SK-N-SH treated with all-trans-retinoic acid at 6 μM for 48 hours (cell line): ENCODE measurements at regions not wholly inside any gene's neighbourhood (a gene's known extent, or its start where the extent isn't known, plus 50 kb on each side); places are given as distances from the start of the nearest gene placed in this dataset.

Experiments used
- ATAC-seq: fragments of 200-7000 bp; cut with Tn5 transposase; 3 replicates; pipeline ENCODE4 v1.9.1; 2020; ENCODE audit warnings: mild to moderate bottlenecking, moderate library complexity
- ARNTL ChIP-seq: fragments of 450-650 bp; formaldehyde crosslinking; IDR thresholded peaks from 2 replicates; pipeline ENCODE4 v1.5.0; 2020; ENCODE audit warnings: low read depth, mild to moderate bottlenecking, moderate library complexity, borderline replicate concordance
- BACH2 ChIP-seq: fragments of 250-450 bp; sonication (Bioruptor Pico); IDR thresholded peaks from 2 replicates; pipeline ENCODE4 v1.9.0; 2021; ENCODE audit warnings: mild to moderate bottlenecking, borderline replicate concordance
- CSDC2 ChIP-seq: fragments of 250-450 bp; sonication (Bioruptor Pico); IDR thresholded peaks from 2 replicates; pipeline ENCODE4 v1.5.0; 2020; ENCODE audit warnings: mild to moderate bottlenecking, moderate library complexity
- ISL1 ChIP-seq: fragments of 250-450 bp; sonication (Bioruptor Pico); IDR thresholded peaks from 2 replicates; pipeline ENCODE4 v2.1.2; 2022; ENCODE audit warnings: mild to moderate bottlenecking, moderate library complexity
- OSR1 ChIP-seq: fragments of 250-450 bp; sonication (Bioruptor Pico); IDR thresholded peaks from 2 replicates; pipeline ENCODE4 v1.8.0; 2022; ENCODE audit warnings: moderate library complexity, mild to moderate bottlenecking, inconsistent platforms
- PPARA ChIP-seq: fragments of 250-450 bp; sonication (Bioruptor Pico); IDR thresholded peaks from 2 replicates; pipeline ENCODE4 v1.5.0; 2020; ENCODE audit warnings: mild to moderate bottlenecking, borderline replicate concordance
- RARB ChIP-seq: fragments of 250-450 bp; sonication (Bioruptor Pico); IDR thresholded peaks from 2 replicates; pipeline ENCODE4 v1.8.0; 2021; ENCODE audit warnings: mild to moderate bottlenecking, moderate library complexity
- SNAI2 ChIP-seq: fragments of 250-450 bp; sonication (Bioruptor Pico); IDR thresholded peaks from 2 replicates; pipeline ENCODE4 v1.5.0; 2020; ENCODE audit warnings: mild to moderate bottlenecking, moderate library complexity
- TCF4 ChIP-seq: fragments of 250-450 bp; sonication (Bioruptor Pico); IDR thresholded peaks from 2 replicates; pipeline ENCODE4 v1.8.0; 2021; ENCODE audit warnings: mild to moderate bottlenecking, moderate library complexity, borderline replicate concordance
- TOX ChIP-seq: fragments of 250-450 bp; sonication (Bioruptor Pico); IDR thresholded peaks from 2 replicates; pipeline ENCODE4 v1.8.0; 2021; ENCODE audit warnings: mild to moderate bottlenecking, moderate library complexity, borderline replicate concordance
- ZC3H10 ChIP-seq: fragments of 250-450 bp; sonication (Bioruptor Pico); IDR thresholded peaks from 2 replicates; pipeline ENCODE4 v1.5.1; 2021; ENCODE audit warnings: mild to moderate bottlenecking, moderate library complexity
- ZFP3 ChIP-seq: fragments of 250-450 bp; sonication (Bioruptor Pico); IDR thresholded peaks from 2 replicates; pipeline ENCODE4 v1.5.0; 2020; ENCODE audit warnings: mild to moderate bottlenecking, moderate library complexity
- ZFP30 ChIP-seq: fragments of 450-650 bp; formaldehyde crosslinking; IDR thresholded peaks from 2 replicates; pipeline ENCODE4 v1.5.0; 2022; ENCODE audit warnings: mild to moderate bottlenecking, moderate library complexity
- ZNF565 ChIP-seq: fragments of 450-650 bp; formaldehyde crosslinking; conservative IDR thresholded peaks from 2 replicates; pipeline ENCODE4 v1.5.0; 2020; ENCODE audit warnings: low read depth, mild to moderate bottlenecking, moderate library complexity
- ZNF8 ChIP-seq: fragments of 450-650 bp; formaldehyde crosslinking; IDR thresholded peaks from 2 replicates; pipeline ENCODE4 v1.5.0; 2020; ENCODE audit warnings: mild to moderate bottlenecking, moderate library complexity
- TF ChIP-seq, protein P1 (sequence below): fragments of 250-450 bp; sonication (Bioruptor Pico); IDR thresholded peaks from 2 replicates; pipeline ENCODE4 v1.5.0; 2020; ENCODE audit warnings: mild to moderate bottlenecking, moderate library complexity
- TF ChIP-seq, protein P2 (sequence below): fragments of 250-450 bp; sonication (Bioruptor Pico); IDR thresholded peaks from 2 replicates; pipeline ENCODE4 v1.8.0; 2020; ENCODE audit warnings: mild to moderate bottlenecking, moderate library complexity, borderline replicate concordance
- TF ChIP-seq, protein P3 (sequence below): fragments of 250-450 bp; sonication (Bioruptor Pico); IDR thresholded peaks from 2 replicates; pipeline ENCODE4 v1.8.0; 2021; ENCODE audit warnings: low read depth, mild to moderate bottlenecking, moderate library complexity, borderline replicate concordance
- TF ChIP-seq, protein P4 (sequence below): fragments of 250-450 bp; sonication (Bioruptor Pico); IDR thresholded peaks from 2 replicates; pipeline ENCODE4 v1.5.1; 2021; ENCODE audit warnings: mild to moderate bottlenecking, moderate library complexity

DNA sequence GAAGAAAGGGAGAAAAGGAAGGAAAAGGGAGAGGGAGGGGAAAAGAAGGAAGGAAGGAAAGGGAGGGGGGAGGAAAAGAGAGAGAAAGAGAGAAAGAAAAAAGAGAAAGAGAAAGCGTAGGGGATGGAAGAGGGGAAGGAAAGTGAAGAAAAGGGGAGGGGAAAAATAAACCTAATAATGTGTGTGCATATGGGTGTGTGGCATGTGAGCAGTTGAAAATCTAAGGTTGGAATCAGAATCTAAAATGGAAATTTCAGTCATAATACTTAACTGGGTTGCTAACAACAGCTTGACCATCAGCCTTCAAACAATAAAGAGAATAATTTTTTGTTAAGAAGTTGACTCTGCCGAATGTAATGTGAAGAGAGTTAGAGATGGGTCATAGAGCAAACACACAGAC, 407.9 kb upstream of the SLC14A2 start:
- no peak for TF ChIP-seq ZFP30
- TF ChIP-seq ISL1 (CRISPR knock-in tag): no peak
- no peak for TF ChIP-seq ZNF8
- no peak for TF ChIP-seq OSR1 (CRISPR knock-in tag)
- TF ChIP-seq TCF4 (CRISPR knock-in tag): no peak
- no peak for TF ChIP-seq ARNTL (CRISPR knock-in tag)
- TF ChIP-seq, protein P1, sequence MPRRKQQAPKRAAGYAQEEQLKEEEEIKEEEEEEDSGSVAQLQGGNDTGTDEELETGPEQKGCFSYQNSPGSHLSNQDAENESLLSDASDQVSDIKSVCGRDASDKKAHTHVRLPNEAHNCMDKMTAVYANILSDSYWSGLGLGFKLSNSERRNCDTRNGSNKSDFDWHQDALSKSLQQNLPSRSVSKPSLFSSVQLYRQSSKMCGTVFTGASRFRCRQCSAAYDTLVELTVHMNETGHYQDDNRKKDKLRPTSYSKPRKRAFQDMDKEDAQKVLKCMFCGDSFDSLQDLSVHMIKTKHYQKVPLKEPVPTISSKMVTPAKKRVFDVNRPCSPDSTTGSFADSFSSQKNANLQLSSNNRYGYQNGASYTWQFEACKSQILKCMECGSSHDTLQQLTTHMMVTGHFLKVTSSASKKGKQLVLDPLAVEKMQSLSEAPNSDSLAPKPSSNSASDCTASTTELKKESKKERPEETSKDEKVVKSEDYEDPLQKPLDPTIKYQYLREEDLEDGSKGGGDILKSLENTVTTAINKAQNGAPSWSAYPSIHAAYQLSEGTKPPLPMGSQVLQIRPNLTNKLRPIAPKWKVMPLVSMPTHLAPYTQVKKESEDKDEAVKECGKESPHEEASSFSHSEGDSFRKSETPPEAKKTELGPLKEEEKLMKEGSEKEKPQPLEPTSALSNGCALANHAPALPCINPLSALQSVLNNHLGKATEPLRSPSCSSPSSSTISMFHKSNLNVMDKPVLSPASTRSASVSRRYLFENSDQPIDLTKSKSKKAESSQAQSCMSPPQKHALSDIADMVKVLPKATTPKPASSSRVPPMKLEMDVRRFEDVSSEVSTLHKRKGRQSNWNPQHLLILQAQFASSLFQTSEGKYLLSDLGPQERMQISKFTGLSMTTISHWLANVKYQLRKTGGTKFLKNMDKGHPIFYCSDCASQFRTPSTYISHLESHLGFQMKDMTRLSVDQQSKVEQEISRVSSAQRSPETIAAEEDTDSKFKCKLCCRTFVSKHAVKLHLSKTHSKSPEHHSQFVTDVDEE: no peak
- no peak for ATAC-seq

DNA sequence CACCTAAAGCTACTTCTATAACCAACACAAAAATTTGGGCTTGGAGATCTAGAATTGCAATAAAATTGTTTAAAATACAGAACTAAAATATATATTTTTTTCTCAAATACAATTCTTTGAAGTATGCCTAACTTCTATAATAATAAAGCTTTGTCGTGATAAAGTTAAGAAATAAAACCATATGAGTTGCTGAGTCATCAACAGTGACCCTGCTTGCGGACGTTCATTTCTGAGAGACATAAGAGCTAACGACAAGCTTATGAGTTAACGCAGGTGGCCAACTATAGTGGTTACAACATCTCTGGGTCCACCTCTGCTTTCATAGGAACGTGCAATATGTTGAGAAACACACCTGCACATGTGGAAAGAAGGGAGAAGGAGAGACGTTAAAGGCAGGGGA, 407.1 kb upstream of the SLC14A2 start:
- ATAC-seq: no peak

DNA sequence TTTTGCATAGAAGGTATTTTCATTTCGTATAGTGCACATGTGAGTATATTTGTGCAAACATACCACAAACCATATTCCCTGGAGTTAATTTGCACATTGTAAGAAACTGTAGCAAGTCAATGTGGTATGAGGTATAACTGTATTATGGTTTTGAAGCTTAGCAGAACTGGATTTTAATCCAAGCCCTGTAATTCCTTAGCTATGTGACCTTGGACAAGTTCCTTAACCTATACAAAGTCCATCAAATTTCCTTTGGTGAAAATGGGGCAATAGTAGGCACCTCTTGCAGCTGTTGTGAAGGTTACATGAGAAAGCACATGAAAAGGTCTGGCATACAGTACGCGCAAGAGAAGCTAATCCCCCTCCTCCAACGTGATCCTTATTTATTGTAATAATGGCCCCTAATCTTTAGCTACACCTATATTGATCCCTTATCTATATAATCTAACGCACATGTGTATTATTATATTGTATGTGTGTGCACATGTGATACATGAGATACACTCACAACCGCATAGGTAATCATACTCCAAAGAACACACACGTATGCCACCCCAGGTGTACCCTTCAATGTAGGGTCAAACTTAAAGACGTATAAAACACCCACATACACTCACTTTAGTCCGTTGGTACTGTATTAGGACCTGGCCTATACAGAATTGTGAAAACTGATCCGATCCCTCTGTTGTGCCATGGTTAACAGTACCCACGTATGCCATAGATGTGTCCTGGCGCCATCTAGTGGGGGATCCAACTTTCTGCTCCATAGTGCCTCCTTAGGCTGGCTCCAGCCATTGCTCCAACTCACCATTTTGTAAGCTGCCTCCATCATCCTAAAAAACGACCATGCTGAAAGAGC, 402.9 kb upstream of the SLC14A2 start:
- TF ChIP-seq ZFP30 (no peak), ZFP3 (no peak), BACH2 (CRISPR knock-in tag) (no peak), OSR1 (CRISPR knock-in tag) (no peak), ZNF565 (CRISPR knock-in tag) (no peak), TOX (CRISPR knock-in tag) (no peak), ARNTL (CRISPR knock-in tag) (no peak), CSDC2 (no peak)
- TF ChIP-seq, protein P1: no peak
- TF ChIP-seq, protein P2, sequence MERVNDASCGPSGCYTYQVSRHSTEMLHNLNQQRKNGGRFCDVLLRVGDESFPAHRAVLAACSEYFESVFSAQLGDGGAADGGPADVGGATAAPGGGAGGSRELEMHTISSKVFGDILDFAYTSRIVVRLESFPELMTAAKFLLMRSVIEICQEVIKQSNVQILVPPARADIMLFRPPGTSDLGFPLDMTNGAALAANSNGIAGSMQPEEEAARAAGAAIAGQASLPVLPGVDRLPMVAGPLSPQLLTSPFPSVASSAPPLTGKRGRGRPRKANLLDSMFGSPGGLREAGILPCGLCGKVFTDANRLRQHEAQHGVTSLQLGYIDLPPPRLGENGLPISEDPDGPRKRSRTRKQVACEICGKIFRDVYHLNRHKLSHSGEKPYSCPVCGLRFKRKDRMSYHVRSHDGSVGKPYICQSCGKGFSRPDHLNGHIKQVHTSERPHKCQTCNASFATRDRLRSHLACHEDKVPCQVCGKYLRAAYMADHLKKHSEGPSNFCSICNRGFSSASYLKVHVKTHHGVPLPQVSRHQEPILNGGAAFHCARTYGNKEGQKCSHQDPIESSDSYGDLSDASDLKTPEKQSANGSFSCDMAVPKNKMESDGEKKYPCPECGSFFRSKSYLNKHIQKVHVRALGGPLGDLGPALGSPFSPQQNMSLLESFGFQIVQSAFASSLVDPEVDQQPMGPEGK (CRISPR knock-in tag): no peak
- peak; percentile 99 for ATAC-seq

More for the DNA sequence above, 407.1 kb upstream of the SLC14A2 start:
- TF ChIP-seq TOX (CRISPR knock-in tag): no peak
- TF ChIP-seq, all 23 proteins: peak for 0

DNA sequence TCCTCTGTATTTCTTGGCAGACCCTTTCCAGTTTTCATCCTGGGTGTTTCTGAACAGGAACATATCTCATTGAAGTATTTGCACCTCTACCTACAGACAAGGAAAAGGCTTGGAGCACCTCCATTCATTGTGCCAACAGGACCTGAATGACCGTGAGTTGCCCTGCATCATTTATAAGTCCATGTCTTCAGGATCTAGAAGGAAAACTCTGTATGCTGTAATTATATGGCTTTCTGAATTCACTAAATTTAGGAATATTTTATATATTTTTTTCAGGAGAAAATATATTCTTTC, 402.3 kb upstream of the SLC14A2 start:
- TF ChIP-seq, protein P2 (CRISPR knock-in tag): no peak
- TF ChIP-seq PPARA (CRISPR knock-in tag): no peak
- no peak for TF ChIP-seq ZNF8
- no peak for TF ChIP-seq OSR1 (CRISPR knock-in tag)
- TF ChIP-seq TOX (CRISPR knock-in tag): no peak
- TF ChIP-seq ZFP30: no peak
- TF ChIP-seq ZFP3: no peak
- TF ChIP-seq CSDC2: no peak
- no peak for TF ChIP-seq SNAI2 (CRISPR knock-in tag)
- TF ChIP-seq, protein P3, sequence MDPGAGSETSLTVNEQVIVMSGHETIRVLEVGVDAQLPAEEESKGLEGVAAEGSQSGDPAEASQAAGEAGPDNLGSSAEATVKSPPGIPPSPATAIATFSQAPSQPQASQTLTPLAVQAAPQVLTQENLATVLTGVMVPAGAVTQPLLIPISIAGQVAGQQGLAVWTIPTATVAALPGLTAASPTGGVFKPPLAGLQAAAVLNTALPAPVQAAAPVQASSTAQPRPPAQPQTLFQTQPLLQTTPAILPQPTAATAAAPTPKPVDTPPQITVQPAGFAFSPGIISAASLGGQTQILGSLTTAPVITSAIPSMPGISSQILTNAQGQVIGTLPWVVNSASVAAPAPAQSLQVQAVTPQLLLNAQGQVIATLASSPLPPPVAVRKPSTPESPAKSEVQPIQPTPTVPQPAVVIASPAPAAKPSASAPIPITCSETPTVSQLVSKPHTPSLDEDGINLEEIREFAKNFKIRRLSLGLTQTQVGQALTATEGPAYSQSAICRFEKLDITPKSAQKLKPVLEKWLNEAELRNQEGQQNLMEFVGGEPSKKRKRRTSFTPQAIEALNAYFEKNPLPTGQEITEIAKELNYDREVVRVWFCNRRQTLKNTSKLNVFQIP (CRISPR knock-in tag): no peak
- no peak for TF ChIP-seq ZC3H10 (CRISPR knock-in tag)
- TF ChIP-seq RARB (CRISPR knock-in tag): no peak
- TF ChIP-seq, protein P4, sequence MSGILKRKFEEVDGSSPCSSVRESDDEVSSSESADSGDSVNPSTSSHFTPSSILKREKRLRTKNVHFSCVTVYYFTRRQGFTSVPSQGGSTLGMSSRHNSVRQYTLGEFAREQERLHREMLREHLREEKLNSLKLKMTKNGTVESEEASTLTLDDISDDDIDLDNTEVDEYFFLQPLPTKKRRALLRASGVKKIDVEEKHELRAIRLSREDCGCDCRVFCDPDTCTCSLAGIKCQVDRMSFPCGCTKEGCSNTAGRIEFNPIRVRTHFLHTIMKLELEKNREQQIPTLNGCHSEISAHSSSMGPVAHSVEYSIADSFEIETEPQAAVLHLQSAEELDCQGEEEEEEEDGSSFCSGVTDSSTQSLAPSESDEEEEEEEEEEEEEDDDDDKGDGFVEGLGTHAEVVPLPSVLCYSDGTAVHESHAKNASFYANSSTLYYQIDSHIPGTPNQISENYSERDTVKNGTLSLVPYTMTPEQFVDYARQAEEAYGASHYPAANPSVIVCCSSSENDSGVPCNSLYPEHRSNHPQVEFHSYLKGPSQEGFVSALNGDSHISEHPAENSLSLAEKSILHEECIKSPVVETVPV (CRISPR knock-in tag): no peak
- no peak for TF ChIP-seq BACH2 (CRISPR knock-in tag)
- TF ChIP-seq ISL1 (CRISPR knock-in tag): no peak
- peak; percentile 31; the same call in 1 of the 3 replicates for ATAC-seq
